Caki2 (cell line): ENCODE measurements at regions not wholly inside any gene's neighbourhood (a gene's known extent, or its start where the extent isn't known, plus 50 kb on each side); places are given as distances from the start of the nearest gene placed in this dataset.

Experiments used
- DNase-seq: peaks from one replicate; pipeline ENCODE4 v3.0.0-alpha.2; 2015; ENCODE audit warnings: low read depth
- in situ Hi-C: cut with HindIII; loops from 2 replicates; pipeline ENCODE4 v1.10.0; 2016; ENCODE audit warnings: low sequenced_read_pairs, low pct_unique_long_range_greater_than_20kb, mixed read lengths

- in situ Hi-C loops: no loop called here
Observed at GRCh38 chr20:62572980-62573379, 69.3 kb upstream of the SLCO4A1 start.

GRCh38 chr20:62573817-62574216 is 68.5 kb upstream of the SLCO4A1 start:
- in situ Hi-C loops: no loop called here
- DNase-seq: no peak

More at GRCh38 chr20:62572980-62573379, 69.3 kb upstream of the SLCO4A1 start:
- DNase-seq: no peak

DNA sequence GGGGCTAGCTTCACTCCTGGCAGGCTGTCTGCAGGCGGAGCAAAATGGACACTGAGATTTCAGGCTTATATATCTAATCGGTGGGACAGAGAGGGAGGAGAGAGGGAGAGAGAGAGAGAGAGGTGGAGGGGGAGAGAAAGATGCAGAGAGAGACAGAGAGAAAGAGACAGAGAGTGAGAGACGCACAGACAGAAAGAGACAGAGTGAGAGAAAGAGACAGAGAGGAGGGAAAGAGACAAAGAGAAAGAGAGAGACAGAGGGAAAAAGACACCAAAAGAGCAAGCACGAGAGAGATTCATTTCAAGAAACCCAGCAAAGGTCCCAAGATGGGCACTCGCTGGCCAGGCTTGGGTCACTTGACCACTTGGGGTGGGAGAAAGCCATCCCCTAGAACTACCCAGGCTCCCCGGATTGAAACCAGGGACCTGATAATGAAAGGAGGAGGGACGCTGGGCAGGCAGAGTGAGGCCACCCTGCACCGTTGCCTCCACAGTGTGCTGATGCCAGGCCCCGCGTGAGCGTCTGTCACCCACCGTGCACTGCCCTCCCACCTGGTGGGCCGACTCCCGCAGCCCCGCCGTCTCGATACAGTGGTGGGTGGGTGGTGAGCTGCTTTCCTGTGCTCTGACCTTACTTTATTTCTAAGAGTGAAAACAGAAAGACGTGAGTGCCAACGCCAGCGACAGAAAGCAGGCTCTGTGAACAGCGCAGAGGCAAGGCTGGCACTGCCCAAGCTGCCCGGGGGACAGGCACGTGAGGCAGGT is 67.9 kb upstream of the SLCO4A1 start:
- in situ Hi-C loops: no loop called here
- no peak for DNase-seq

- in situ Hi-C loops: no loop called here
- no peak for DNase-seq
Observed at GRCh38 chr20:62575976-62576722, 66.2 kb upstream of the SLCO4A1 start.

DNA sequence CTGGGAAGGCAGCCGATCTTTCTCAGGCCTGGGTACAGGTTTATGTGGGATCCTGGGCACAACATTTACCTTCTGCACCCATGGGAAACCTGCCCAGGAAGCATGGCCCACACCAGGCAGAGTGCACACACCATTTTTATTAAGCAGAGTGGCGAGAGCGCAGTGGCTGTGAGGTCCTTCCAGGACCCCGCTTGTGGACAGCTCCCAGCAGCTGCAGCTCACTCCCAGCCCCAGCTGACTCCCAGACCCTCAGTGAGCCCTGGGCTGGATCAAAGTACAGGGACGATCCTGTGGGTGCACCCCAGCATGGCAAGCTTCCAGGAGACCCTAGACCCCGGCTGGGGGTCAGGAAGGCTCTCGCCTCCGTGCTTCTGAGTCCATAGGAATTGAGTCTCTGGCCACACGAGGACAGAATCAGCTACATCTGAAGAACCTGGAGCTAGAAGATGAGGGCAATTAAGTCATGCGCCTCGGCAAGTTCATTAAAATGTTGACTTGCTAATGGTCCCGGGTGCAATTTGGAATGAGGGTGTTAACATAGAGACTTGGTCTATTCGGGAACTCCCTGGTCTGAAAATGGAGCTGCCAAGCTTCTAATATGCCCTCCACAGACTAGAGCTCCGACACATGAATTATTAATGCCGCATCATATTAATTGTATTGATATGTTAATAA is 65.4 kb upstream of the SLCO4A1 start:
- peak; percentile 29 for DNase-seq
- in situ Hi-C loops: no loop called here

DNA sequence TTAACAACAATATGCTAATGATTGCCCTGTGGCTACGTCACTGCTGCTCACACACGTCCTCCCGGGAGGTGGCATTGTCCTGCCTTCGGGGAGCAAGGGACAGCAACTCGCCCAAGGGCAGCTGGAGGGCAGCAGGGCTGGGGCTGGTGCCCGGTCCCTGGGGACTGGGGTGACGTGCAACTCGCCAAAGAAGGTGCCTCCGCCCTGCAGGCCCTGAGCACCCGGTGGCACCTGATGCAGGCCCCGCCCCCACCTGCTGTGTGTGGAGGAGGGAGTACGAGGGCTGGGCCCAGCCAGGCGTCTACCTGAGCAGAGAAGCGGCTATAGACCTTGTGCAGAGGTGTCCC is 64.8 kb upstream of the SLCO4A1 start:
- in situ Hi-C loops: no loop called here
- DNase-seq: no peak

GRCh38 chr20:62578294-62578897 is 63.9 kb upstream of the SLCO4A1 start:
- no peak for DNase-seq
- in situ Hi-C loops: no loop called here

- in situ Hi-C loops: no loop called here
Observed at GRCh38 chr20:62580052-62580451, 62.3 kb upstream of the SLCO4A1 start.

DNA sequence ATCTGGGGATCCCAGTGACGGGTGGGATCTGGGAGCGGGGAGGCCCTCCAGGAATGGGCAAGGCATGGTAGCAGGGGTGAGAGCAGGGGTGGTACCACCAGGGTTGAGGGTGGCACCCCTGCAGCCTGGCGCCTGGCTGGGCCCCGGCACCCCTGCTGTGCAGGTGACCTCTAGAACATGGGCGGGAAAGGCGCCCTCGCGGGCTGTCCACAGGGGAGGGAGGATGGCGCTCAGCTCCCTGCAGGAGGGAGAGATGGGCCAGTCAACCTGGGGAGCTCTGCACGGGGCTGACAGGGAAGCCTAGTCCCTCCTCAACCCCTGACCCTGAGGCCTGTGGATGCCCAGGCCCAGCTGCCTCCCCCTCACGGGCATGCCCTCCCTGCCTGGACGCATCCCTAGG is 61.6 kb upstream of the SLCO4A1 start:
- no peak for DNase-seq

More at GRCh38 chr20:62580052-62580451, 62.3 kb upstream of the SLCO4A1 start:
- DNase-seq: no peak

GRCh38 chr20:62581308-62581707 is 61.0 kb upstream of the SLCO4A1 start:
- no peak for DNase-seq
- in situ Hi-C loops: no loop called here

More for the DNA sequence above, 61.6 kb upstream of the SLCO4A1 start:
- in situ Hi-C loops: no loop called here

DNA sequence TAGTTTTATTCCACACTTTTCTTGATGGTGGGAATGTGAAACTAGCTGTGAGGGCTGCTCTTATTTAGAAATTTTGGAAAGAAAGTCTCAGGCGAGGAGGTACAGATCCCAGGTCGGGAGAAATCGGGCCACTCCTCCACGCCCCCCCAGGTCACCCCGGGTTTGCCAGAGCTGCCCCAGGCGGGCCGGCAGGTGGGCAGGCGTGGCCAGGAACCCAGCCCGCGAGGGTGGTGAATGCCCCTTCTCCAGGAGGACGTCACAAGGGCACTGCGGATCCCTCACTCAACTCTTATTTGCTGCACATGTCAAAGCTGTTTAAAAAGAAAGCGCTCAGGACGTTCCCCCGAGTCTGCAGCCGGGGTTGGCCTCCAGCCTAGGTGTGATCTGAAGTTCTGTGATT is 60.5 kb upstream of the SLCO4A1 start:
- in situ Hi-C loops: no loop called here
- no peak for DNase-seq

DNA sequence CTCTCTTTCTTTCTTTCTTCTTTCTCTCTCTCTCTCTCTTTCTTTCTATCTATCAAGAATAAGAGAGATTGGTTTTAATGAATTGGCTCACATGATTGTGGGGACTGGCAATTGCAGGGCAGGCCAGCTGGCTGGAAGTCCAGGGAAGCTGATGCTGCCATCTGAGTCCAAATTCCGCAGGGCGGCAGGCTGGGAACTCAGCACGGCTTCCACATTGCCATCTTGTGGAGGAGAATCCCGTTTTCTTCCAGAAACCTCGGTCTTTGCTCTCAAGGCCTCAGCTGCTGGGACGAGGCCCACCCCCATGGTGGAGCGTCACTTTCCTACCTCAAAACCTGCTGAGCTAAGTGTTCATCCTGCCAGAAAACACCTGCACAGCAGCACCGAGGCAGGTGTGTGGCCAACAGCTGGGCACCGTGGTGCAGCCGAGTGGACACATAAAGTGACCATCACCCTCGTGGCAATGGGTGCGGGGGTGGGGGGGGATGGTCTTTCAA is 58.8 kb upstream of the SLCO4A1 start:
- DNase-seq: no peak
- in situ Hi-C loops: no loop called here

DNA sequence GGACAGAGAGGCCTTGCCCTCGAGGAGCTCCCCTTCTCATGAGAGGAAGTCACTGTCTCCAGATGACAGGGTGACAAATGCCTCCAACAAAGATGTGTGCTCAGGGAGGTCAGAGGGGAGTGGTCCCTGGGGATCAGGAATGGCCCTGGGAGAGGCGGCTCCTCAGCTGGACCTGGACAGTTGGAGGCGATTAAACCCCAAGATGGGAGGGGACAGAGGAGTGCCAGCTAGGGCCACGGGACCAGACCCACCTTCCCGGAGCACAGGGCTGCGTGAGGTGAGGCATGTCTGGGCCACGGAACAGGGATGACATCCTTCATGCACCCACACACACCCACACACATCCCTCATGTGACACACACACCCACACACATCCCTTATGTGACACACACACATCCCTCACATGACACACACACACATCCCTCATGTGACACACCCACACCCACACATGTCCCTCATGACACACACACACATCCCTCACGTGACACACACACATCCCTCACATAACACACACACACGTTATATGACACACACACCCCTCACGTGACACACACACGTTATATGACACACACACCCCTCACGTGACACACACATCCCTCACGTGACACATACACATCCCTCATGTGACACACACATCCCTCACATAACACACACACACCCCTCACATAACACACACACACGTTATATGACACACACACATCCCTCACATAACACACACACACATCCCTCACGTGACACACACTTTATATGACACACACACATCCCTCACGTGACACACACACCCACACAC is 57.4 kb upstream of the SLCO4A1 start:
- DNase-seq: no peak
- in situ Hi-C loops: no loop called here

DNA sequence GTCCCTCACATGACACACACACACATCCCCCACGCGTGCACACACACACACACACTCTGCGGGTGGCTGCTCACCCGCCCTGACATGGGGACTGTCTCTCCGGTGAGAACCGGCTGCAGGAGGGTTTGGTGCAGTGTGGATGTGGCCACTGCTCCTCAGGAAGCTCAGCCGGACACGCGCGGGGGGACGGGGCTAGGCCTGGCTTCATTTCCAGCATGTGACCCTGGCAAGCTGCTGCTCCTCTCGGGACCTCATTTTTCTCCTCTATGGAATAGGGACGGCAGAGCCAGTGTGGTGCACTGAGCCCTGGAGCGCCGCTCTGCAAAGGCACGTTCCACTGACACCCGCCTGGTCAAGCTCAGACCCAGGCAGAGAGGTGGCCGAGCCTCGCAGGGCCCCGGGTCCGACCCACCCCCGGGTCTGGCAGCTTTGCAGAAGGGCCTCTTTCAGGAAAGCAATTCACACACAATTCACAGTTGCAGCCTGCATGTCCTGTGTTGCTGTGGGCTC is 56.8 kb upstream of the SLCO4A1 start:
- in situ Hi-C loops: no loop called here
- DNase-seq: no peak

DNA sequence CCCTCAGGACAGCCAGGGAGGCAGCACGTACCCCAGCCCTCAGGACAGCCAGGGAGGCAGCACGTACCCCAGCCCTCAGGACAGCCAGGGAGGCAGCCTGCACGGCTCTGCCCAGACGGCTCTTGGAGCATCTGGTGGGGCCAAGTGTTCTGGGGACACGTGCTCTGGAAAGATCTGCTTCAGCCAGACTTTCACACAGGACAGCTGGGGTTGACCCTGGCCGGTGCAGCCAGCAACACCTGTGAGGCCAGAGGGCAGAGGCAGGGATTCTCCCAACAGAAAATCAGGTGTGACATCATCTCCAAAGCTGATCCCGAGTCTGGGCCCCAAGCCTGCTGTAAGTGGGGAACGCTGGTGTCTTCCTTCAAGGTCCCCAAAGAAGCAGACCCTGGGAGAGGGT is 55.5 kb upstream of the SLCO4A1 start:
- in situ Hi-C loops: no loop called here
- no peak for DNase-seq

GRCh38 chr20:62587757-62588402 is 54.4 kb upstream of the SLCO4A1 start:
- in situ Hi-C loops: no loop called here
- DNase-seq: no peak

DNA sequence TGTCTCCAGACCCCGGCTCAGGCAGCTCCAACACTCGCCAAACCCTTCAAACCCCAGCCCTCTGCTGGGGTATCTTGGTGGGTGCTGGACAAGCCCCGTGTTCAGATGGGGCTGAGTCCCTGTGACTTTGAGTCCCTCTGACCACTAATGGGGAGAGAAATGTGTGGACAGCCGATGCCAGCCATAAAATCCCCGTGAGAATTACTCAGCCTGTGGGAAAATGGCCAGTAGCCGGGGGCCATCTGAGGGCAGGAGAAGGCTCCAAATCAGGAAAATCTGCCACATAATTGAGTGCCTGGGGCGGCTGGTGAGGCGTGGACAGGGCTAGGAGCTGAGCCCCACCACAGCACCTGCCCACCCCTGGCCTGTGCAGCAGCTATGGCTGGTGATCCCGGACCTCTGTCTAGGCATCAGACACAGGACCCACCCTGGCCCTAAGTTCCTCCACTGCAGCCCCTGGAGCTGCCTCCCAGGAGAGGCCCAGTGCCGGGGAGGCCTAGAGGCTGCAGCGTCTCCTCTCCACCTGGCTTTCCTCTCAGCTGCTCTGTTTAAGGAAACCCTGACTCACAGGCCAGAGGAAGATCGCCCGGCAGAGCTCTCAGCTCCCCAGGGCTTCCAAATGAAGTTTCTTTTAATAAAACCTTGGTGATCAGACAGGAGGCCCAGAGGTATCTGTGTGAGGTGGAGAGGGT is 53.7 kb upstream of the SLCO4A1 start:
- in situ Hi-C loops: no loop called here
- no peak for DNase-seq
